ENCODE measurements at regions not wholly inside any gene's neighbourhood (a gene's known extent, or its start where the extent isn't known, plus 50 kb on each side); places are given as distances from the start of the nearest gene placed in this dataset.

GRCh38 chr16:86297391-86297790, 212.9 kb upstream of the FOXF1 start:
- DNase-seq (ENCODE audit: low spot score) = no peak

GRCh38 chr16:86297866-86298757, 212.2 kb upstream of the FOXF1 start:
- no peak for DNase-seq (ENCODE audit: low spot score)

GRCh38 chr16:86298758-86299134, 211.6 kb upstream of the FOXF1 start:
- DNase-seq (ENCODE audit: low spot score) = no peak

GRCh38 chr16:86299882-86300610, 210.3 kb upstream of the FOXF1 start:
- DNase-seq (ENCODE audit: low spot score) = no peak

- DNase-seq (ENCODE audit: low spot score) = peak; percentile 38
Measured at GRCh38 chr16:86300746-86301481, 209.4 kb upstream of the FOXF1 start.

DNA sequence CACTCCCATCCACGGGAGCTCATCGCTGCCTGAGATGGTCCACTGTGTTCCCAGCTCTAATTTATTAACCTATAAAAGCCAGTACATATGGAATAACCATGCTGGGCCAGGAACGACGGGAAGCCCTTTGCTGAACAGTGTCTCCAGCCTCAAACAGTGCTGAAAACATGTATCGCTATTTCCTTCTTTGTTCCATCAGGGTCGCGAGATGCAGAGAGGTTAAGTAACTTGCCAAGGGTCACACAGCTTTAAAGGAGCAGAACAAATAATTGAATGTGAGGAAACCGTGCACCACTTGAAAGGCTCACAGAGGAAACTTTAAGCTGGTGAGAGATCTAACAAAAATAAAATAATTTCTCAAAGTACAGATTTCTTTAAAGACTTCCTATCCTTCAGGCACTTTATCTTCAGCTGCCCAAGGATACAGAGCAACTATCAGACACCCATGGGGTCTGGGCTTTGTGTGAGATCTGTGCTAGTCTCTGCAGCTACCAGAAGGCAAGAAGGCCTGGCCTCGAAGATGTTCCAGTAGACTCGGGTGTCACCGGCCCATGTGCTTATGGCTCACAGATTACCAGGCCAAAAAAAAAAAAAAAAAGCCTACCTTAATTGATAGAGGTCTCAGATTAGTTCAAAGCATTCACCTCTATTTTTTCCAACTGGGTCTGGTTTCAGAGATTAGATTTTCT, 207.8 kb upstream of the FOXF1 start:
- no peak for DNase-seq (ENCODE audit: low spot score)

- no peak for DNase-seq (ENCODE audit: low spot score)
Measured at GRCh38 chr16:86303787-86304678, 206.3 kb upstream of the FOXF1 start.

GRCh38 chr16:86304868-86305267, 205.5 kb upstream of the FOXF1 start:
- no peak for DNase-seq (ENCODE audit: low spot score)

DNA sequence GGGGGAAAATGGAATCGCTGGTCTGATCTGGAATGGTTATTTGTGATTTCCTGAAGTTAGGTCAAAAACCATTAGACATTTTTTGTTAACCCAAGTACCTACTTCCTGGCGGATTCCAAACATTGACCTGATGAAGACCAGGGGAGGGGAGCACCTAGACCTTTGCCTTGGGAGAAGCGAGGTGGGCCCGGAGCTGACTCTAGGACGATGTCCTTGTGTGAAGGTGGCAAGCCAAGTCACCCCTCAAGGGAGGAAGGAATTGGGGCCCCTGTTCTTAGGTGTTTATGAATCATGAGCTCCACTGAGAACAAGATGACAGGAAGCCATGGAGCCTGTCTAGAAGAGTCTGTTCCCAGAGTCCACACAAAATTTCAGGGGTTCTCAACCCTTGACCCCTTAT, 204.9 kb upstream of the FOXF1 start:
- DNase-seq (ENCODE audit: low spot score) = no peak

- DNase-seq (ENCODE audit: low spot score) = no peak
Measured at GRCh38 chr16:86306011-86306644, 204.2 kb upstream of the FOXF1 start.

DNA sequence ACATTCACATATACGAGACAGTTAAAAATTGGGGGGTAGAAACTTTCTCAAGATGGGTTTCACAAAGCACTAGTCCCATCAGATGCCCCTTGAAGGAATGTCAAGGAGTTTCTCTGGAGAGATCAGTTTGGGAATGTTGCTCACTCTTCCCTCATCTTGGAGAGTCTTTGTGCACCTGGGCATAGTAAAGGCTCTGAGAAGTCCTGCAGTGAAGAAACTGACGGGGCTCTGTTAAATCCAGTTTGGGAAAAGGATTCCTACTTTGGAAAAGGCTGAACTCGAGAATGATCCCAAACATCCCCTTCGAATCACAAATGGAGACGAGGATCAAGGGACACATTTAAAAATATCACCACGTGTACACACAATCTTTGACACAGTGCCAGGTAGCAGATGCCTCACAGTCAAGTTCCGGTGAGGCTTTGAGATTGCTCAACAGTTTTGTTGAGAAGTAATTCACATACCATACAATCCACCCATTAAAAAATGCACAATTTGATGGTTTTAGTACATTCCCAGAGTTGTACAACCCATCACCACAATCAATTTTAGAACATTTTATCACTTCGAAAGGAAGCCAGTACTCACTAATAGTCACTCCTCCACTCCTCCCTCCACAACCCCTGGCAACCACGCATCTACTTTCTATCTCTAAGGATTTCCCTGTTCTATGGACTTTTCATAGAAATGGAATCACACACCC, 203.4 kb upstream of the FOXF1 start:
- no peak for DNase-seq (ENCODE audit: low spot score)

DNA sequence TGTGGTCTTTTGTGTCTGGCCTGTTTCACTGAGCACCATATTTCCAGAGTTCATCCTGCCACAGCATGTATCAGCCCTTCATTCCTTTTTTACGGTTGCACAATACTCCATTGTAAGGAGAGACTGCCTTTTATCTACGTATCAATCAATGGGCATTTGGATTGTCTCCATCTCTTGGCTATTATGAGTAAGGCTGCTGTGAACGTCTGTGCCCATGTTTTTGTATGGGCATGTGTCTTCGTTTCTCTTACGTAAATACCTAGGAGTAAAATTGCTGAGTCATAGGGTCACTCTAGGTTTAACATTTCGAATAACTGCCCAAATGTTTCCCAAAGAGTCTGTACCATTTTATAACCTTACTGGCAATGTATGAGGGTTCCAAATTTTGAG, 202.8 kb upstream of the FOXF1 start:
- DNase-seq (ENCODE audit: low spot score) = no peak

DNA sequence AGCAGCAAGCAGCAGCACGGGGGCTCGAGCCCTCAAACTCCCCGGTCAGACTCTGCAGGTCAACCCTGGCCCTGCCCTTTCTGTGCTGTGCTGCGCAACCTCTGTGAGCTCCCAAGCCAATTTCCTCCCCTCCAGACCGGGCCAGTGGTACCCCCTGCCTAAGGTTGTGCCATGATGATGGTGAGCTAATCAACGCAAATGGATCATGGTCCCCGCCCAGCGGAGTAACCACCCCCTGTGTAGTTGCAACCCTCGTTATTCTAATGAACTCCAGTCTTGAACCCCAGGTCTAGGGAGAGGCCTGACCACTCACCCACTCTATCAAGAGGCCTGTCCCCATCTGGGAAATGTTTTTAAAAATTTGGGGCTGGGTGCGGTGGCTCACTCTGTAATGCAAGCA, 201.8 kb upstream of the FOXF1 start:
- DNase-seq (ENCODE audit: low spot score) = no peak

GRCh38 chr16:86313631-86314030, 196.7 kb upstream of the FOXF1 start:
- DNase-seq (ENCODE audit: low spot score) = no peak

GRCh38 chr16:86314402-86315025, 195.8 kb upstream of the FOXF1 start:
- DNase-seq (ENCODE audit: low spot score) = no peak

DNA sequence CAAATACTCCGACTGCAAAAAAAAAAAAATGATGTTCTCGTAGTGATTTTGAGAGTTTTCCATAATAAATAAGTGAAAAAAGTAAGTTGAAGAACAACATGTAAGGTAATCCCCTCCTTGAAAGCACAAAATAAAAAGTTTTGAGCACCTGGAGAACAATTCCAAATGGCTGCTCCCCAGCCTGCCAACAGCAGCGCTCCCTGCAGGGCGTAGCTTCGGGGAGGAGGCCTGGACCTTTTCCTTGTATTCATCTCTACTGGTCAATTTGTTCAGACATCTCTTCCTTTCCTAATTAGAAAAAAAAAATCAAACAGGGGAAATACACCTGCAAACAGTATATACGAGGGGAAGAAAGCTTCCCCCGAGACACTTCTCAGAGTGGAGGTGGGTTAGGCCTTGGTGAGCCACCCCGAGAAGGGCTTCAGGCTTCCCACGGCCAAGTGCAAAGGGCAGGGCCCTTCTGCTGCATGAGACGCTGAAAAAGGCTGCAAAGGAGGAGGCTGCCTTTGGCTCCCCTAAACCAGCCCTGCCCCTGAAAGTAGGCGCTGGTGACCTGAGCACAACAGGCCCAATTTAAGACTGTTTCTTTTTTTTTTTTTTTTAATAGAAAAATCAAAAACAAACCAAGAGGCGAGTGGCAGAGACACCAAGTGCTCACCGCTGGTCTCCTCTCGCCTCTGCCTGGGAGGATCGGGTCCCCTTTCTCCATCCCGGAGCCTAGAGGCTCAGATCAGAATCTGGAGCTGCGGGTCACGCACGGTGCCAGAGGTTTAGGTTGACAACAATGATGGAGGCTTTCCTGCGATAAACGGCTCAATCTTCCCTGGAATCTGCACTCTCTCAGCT, 193.1 kb upstream of the FOXF1 start:
- DNase-seq (ENCODE audit: low spot score) = no peak

- no peak for DNase-seq (ENCODE audit: low spot score)
Measured at GRCh38 chr16:86317813-86318650, 192.3 kb upstream of the FOXF1 start.
